Stimulated activated CD4-positive, alpha-beta T cell treated with anti-CD3 and anti-CD28 coated beads, Interleukin-4, amount 100 ng/mL, for 24 hours (primary cell): ENCODE measurements at regions not wholly inside any gene's neighbourhood (a gene's known extent, or its start where the extent isn't known, plus 50 kb on each side); places are given as distances from the start of the nearest gene placed in this dataset.
"Not testable (repeated sequence)": the region's sequence is repeated elsewhere in the genome, so short reads cannot be mapped to it uniquely, and the experiment has no call there.

Source experiments
- DNase-seq: peaks from one replicate; pipeline ENCODE4 v3.0.0-alpha.2; 2020

DNA sequence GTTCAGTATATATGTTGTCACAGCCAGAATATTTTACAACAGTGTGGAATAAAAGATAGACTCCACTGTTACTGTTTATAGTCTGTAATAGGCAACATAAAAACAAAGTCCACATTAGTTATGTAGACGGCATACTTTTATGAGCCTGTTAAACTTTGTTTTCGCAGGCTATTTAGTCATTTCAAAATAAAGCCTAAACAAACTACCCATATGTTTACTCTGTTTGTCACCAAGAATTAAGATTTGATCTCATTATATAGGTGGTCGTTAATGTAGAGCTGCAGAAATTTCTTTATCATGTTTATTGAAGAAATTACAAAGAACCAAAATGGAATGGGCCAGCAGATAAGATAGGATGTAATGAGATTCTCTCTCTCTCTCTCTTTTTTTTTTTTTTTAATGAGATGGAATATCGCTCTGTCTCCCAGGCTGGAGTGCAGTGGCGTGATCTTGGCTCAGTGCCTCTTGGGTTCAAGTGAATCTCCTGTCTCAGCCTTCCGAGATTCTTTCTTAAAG is 943.8 kb upstream of the SOX9 start:
- DNase-seq, result no peak

DNA sequence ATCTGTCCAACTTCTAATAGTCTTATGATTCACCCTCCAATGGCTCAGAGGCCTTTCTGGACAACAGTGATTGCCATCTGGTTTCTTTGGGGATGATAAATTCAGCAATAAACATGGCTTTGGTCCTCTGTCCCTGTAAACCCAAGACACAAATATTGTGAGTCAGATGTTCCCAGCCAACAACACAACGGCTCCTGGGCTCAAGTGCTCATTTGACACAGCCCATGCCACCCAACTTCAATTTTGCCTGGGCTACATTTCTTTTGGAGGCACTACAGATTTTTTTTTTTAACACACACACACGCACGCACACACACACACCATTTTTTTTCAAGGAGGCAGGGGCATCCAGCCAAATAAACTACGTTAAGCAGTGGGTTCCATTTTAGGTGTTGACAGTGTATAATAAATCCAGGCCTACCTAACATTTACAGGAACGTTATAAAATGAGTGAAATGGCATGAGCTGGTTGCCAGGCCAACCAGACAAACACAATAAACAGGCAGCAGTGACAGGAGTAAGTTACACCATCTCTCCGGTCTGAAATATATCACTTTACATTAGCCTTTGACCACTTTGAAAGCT is 939.9 kb upstream of the SOX9 start:
- no peak for DNase-seq

DNA sequence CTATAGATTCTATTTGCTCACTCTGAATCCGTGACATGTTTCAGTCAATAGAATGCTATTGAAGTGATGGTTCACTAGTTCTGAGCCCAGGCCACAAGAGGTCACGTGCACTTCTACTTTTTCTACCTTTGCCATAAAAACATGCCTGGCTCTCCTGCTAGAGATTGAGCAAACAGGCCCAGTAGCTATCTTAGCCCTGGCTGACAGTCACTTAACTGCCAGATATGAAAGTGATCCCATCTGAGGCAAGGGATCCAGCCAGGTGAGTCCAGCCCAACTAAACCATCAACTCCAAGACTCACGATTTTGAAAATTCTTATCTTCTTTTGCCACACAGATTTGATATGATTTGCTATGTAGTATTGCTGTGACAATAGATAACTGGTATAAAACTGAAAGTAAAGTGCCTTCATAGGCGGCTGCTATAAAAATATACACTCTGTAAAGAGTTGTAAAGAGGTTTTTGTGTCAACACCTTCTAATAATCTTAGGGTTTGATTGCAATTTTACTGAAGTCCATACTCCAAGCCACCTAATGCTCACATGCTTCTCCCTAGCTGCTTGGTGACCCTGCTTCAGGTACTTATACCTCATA is 937.7 kb upstream of the SOX9 start:
- no peak for DNase-seq

DNA sequence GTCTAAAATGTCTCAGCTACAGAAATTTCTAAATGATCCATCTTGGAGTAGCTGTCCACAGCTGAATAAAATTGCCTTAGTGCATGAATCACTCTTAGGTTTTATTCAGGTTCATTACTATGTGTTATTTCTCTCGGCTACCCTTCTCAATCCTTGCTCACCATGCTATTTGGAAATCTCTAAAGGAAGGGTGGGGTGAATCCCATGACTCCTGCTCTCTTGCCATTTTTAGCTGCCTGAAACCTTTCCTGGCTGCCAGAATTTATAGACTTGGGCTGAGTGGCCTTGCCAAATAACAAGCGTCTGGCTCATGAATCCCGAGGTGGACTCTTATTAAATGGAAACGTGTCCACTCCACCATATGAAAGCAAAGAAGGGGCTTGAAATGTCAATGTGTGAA is 936.1 kb upstream of the SOX9 start:
- no peak for DNase-seq

DNA sequence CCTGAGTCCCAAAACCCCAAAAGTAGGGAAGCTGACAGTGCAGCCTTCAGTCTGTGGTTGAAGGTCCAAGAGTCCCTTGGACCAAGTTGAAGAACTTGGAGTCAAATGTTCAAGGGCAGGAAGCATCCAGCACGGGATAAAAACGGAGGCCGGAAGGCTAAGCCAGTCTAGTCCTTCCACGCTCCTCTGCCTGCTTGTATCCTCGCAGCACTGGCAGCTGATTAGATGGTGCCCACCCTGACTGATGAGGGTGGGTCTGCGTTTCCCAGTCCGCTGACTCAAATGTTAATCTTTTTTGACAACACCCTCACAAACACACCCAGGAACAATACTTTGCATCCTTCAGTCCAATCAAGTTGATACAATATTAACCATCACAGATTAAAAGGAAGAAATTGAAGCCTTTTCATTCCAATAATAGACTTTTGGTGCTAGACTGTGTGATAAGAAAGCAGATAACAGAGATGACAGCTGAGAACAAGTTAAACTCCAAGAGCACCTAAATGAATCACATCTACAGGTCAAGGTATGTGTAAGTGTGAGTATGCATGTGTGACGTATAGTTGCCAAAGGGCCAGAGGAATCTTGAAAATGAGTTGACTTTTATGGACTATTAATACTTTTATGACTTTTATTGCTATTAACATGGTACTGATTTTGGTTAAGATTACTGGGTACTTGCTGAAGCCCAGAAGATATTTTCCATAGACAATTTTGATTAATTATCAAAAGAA is 933.5 kb upstream of the SOX9 start:
- DNase-seq, result no peak

DNA sequence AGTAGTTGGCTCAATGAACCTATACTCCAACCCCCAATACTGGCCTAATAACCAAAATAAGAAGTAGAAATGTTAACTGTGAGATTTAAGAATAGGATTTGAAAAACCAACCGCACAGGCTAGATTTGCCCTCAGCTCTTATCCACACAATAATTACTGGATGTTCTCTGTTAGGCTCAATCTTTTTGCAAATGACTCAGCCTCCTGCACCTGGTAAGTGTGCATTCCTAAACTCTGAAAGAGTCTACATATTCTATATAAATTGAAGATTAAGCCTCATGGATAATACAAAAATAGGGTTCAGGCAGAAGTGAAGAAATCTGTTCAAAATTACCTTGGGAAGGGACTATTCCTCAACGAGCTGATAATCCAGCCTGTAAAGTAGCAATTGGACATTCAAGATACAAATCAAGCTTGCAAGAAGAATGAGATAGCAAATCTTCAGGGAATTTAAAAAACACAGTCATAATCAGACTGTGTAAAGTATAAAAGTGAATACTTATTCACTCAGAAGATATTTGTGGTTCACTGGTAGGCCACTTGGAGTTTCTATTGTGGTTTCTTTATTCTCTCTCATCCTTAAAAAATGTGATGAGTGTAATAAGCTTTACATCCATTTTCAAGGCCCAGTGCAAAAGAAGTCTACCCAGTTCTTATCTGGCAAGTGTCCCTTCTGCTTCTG is 931.9 kb upstream of the SOX9 start:
- DNase-seq, result no peak

DNA sequence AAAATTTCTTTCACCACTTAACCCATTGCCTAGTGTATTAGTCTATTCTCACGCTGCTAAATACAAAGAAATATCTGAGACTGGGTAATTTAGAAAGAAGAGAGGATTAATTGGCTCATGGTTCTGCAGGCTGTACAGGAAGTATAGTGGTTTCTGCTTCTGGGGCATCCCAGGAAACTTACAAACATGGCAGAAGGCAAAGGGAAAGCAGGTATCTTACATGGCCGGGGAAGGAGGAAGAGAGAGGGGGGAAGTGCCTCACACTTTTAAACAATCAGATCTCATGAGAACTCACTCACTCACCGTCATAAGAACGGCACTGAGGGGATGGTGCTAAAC is 931.4 kb upstream of the SOX9 start:
- DNase-seq, result no peak

DNA sequence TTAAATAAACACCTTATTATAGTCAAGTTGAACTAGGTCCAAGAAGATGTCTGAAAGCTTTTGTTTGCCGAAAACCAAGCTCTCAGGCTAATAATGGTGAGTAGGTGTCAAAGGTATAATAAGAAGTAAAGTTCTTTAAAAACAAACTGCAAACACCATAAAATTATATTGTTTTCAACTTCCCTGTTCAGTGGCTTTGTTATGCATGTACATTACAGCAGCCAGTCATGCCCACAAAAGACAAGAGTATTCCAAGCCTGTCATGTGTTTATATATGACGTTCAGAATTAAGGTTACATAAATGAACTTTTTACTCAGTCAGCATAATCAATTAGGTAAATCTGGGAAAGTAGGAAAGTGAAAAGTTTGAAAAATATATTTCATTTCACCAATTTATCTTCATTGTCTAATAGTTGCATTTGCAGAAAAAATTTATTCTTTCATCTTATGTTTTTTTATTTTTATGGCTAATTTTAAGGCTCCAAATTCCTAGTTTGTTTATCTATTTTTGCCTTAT is 928.7 kb upstream of the SOX9 start:
- no peak for DNase-seq

DNA sequence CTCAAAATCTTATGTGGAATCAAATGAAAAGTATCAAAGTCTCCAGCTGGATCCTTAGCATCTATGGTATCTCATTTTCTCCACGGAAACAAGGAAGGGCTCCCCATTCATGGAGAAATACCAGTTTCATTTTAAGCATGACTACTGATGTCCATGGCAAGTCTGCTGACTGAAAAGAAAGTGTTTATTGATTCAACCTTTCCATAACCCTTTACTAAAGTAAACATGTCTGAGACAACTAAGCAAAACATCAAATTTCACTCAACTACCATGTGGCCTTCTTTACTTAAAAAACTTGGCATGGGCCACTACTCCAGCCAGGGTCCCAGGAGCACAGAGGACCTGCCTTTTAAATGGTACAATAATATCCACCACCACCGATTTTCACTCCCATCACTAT is 928.0 kb upstream of the SOX9 start:
- no peak for DNase-seq

DNA sequence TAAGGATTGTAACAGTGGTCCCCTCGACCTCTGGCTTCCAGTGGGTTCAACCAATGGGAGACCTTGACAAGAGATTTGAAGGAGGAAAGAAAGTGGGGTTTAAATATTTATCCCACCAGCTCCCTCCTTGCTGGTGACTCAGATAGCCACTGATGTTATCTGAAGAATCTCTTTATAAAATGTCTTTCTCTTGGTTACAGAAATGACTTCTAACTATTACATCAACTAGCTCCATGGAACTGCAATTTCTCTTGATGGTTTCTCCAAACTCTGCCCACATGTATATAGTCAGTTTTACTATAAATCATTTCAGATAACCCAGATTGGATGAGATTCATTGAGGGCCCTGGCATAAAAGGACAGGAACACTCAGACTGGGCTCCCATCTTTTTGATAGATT is 920.2 kb upstream of the SOX9 start:
- no peak for DNase-seq

DNA sequence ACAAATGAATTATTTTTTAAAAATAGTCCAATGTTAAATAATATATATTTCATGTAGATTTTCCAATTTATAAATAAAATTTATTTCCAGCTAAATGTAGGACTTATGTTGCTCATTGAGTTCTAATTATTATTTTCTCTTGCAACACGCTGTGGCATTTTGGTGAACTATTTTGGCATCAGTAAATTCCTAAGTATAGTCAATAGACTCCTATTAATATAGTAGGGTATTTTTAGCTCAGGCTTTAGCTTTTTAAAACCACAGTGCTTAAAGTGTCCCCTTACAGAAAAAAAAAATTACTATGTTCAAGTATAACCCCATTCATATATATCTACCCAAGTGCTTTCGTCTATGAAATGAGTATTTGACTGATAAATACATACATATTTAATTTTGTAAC is 919.2 kb upstream of the SOX9 start:
- no peak for DNase-seq

DNA sequence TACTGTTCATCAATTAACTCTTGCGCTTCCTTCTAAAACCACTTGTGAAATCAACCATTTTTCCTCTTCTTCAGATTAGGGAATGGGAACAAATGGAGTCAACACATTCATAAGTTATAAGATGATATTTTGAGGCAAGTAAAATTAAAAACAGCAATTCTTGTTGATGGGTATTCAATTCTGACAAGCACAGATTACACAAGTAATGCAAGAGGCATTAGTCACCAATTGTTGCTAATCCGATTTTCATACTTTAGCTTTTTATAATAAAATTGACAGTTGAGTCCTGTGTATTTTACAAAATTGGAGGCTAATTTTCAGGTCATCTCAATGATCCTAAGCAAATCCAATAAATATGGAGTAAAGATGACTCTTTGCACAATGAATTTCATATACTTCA is 918.4 kb upstream of the SOX9 start:
- DNase-seq, result no peak

DNA sequence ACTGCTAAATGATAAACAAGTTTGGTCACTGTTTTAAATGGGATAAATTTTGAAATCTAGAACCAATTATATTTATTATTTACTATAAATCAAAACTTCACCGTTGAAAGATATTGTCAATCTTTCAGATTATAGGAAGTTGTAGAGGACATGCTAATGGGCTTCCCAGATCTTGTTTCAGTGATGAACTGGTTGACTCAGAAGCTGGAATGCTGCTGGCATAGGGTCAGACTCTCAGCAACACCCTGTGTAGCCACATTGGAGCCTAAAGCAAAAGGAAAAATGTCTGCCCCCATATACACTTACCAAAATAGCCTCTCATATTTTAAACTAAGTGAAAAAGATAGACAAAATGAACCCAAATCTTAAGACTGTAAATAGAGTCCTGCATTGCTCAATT is 916.9 kb upstream of the SOX9 start:
- no peak for DNase-seq

DNA sequence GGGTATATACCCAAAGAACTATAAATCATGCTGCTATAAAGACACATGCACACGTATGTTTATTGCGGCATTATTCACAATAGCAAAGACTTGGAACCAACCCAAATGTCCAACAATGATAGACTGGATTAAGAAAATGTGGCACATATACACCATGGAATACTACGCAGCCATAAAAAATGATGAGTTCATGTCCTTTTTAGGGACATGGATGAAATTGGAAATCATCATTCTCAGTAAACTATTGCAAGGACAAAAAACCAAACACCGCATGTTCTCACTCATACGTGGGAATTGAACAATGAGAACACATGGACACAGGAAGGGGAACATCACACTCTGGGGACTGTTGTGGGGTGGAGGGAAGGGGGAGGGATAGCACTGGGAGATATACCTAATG is 914.9 kb upstream of the SOX9 start:
- not testable (repeated sequence) for DNase-seq

DNA sequence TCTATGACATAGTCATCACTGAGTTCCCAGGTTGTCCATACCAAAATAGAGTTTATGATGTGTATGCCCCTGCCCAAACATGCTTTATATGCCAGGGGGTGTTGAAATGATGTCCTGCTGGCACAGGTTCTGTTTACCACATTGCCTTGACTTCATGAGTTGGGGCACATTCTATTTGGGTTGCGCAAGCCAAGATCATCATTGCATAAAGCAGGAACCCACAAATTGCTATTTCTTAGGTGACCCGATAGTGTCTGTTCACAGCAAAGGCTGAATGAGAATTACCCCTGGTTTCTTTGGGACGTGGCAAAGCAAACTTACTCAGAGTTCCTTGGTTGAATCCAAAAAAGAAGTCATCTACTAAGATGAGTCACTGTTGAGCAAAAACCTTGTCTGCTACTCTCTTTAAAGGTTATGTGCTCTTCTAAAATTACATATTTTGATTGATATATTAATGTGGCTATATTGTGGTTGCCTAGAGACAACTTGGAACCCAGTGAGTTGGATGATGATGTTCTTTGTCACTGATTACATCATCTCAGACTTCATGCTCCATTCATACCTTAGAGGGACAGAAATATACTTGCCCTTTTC is 912.6 kb upstream of the SOX9 start:
- DNase-seq, result no peak

DNA sequence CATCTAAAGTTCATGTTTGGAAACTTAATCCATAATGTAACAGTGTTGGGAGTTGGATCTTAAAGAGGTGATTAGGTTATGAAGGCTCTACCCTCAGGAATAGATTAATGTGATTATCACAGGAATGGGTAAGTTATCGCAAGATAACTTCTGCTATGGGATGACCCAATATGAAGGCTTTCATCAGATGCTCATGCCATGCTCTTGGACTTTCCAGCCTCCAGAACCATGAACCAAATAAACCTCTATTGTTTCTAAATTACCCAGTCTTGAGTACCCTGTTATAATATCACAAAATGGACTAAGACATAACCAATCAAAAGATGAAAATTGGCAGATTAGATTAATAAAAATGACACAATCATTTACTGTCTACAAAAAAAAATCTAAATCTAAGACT is 906.9 kb upstream of the SOX9 start:
- no peak for DNase-seq

DNA sequence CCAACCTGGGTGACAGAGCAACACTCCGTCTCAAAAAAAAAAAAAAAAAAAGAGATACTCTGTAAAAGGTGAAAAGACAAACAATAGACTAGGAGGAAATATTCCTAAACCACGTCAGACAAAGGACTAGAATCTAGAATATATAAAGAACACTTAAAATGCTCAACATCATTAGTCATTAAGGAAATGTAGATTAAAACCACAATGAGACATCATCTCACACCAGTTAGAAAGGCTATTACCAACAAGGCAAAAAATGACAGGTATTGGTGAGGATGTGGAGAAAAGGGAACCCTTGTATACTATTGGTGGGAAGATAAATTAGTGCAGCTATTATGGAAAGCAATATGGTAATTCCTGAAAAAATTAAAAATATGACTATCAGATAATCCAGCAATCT is 903.1 kb upstream of the SOX9 start:
- no peak for DNase-seq

DNA sequence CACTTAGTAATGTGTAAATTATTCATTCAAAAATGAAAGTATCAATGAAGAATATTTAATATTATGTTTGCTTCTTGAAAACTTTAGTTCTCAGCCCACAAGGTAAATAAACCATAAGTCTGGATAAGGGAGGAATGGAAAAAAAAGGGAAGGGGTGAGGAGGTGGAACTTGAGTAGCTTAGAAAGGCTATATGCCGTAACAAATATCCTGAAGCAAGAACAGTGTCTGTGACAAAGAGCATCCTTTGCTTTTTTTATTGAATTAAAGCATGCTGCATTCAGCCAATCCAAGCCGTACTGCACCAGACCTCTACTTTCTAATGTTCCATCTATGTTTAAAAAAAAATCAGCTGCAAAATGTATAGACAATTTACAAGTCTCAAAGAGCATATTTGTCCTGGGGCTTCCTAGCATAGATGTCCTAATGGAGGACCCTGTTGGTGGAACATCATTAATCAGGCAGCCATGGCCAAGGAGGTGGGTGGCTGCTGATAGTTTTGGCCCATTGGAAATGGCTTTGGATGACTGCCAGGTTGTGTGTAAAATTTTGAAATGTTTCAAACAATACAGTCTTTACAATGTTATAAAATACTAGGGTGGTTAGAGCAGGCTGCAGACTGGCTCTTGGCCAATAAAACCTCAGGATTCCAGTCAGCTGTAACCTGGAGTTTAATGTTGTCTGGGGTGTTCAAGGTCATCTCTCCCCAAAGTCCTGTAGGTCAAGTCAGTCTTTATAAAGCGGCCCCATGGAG is 895.8 kb upstream of the SOX9 start:
- no peak for DNase-seq

DNA sequence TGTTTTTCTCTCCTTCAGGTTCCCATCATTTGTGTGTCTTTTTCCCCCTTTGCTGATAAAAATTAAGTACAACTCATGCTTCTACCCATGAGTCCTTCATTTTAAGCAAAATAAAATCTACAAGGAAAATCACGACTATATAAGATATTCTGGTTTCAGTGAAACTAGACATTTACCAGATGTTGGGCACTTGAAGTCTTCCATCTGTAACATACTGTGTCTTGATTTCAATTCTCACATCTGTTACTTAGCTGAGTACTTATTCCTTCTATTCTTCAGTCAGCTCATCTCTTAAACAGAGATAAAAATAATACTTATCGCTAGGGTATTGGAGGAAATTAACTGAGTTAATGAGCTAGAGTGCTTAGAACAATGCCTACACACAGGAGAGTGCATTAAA is 893.0 kb upstream of the SOX9 start:
- DNase-seq, result no peak

DNA sequence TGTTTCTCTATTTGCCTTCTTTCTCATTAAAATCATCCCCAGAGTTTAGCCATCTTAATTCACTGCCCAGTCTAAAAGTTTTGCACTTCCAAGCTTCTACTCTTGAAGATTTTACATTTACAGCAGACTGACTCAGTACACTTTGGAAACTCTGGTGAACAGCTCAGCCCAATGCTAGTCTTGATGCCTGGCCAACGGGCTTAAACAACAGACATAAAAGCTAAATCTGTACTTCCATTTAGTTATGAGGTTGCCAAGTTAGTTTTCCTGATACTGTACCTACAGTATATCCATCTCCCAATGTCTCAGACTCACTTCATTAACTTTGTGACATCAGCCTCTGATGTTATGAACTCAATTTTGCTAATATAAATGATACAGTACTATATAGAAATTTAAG is 891.8 kb upstream of the SOX9 start:
- DNase-seq, result no peak

DNA sequence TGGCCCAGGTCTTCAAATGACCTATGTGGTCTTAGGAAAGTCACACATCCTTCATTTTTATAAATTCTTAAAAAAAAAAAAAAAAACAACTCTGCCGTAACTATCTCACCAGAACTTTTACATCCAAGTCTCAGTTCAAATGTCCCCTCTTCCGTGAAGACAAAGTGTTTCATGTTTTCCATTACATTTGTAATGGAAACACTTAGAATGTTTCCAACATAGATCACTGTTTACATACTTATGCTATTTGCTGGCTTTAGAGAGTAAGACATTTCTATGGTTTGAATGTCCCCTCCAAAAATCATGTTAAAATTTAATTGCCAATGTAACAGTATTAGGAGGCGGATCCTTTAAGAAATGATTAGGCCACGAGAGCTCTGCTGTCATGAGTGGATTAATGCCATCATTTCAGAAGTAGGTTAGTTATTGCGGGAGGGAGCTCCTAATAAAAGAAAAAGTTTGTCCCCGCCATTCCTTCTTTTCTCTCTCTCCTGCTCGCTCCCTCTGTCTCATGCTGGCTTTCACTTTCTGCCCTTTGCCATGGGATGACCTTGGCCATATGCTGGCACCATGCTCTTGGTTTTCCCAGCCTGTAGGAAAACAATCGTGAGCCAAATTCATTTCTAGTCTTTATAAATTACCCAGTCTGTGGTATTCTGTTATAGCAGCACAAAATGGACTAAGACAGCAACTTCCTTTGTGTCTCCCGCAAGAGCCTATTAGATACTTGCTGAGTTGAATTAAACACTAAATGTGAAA is 887.8 kb upstream of the SOX9 start:
- DNase-seq, result no peak

DNA sequence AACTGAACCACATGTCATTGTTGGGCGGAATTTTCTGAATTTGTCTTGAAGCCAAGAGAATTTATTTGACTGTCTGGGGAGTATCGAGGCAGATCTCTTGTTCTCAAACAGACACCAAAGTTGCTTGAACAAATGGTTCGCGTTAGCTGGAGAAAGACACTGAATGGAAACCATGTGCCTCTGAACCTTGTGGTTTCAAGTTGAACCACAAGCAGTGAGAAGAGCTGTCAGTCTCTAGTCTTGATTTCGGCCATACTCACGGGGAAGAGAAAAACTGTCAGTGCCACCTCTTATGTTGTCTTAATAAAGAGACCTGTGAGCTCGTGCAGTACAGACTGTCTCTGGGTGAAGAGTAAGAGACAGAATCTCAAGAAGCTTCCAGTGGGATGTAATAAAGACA is 886.5 kb upstream of the SOX9 start:
- no peak for DNase-seq
